Epithelial cell of proximal tubule (primary cell): ENCODE measurements at regions not wholly inside any gene's neighbourhood (a gene's known extent, or its start where the extent isn't known, plus 50 kb on each side); places are given as distances from the start of the nearest gene placed in this dataset.

Experiments
- DNase-seq: peaks from one replicate; pipeline ENCODE4 v3.0.0-alpha.2; 2011; ENCODE audit warnings: low read depth
- H3K4me3 ChIP-seq: 2 replicates; pipeline ENCODE4 v1.5.1; 2011; ENCODE audit warnings: low read depth, mild to moderate bottlenecking, low read length
- CTCF ChIP-seq: conservative IDR thresholded peaks from 2 replicates; pipeline ENCODE4 v1.5.1; 2012; ENCODE audit warnings: low read depth, mild to moderate bottlenecking, low read length

DNA sequence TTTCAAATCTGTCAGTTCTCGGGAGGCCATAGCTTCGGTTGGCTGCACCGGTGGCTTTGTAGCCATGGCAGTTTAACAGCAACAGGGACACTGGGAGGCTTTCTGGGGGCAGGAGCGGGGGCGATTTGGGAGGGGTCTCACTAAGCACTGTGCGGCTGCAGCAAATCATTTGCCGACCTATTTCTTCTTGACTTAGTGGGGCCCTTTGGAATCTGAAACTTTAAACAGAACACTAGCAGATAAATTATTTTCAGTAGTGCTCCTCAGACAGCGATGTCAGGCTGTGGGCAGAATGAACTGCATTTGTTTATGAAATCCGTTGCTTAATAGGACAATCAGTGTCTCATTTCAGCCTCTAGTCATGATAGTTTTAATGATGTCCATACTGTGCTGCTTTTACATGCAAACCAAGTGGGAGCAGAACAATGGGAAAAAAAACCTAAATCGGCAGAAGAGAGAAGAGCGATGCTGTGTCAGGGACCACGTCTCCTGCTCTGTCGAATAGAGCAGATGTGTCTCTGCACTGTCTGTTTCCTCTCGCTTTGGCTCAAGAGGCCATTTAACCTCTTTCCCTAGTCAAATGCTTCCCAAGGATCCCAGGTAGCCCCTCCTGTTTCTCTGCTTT, 211.9 kb downstream of the OLFM4 start:
- no peak for DNase-seq
- TF ChIP-seq CTCF: no peak
- H3K4me3 ChIP-seq: no peak overlapping the region

- no peak for TF ChIP-seq CTCF
- no peak for DNase-seq
- H3K4me3 ChIP-seq: no peak overlapping the region
Observed at GRCh38 chr13:53241891-53242348, 213.3 kb downstream of the OLFM4 start.

- TF ChIP-seq CTCF: no peak
- no peak overlapping the region for H3K4me3 ChIP-seq
- no peak for DNase-seq
Observed at GRCh38 chr13:53249236-53249635, 220.6 kb downstream of the OLFM4 start.

DNA sequence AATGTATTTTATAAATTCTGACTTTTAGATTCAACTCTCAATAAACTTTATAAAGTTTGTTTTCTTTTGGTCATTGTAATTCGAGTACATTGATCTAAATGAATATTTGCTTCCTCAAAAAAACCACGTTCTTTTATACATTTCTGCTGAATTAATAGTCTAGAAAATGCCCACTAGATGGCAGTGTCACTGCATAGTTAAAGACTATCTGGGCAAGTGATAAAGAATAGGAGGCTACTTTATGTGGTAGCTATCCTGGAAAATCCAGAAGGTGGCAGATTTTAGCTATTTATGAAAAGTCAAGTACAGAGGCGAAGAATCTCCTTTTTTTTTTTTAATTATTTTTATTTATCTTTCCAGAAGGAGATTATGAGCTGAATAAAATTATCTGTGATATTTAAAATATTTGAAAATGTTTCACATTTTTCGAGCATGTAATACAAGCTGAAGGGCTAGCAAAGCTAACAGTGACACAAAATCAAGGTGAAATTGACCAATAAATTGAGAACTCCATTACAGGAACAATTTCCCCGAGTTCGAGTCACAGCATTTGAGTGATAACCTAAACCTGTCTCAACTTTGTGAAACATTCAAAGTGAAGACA, 221.8 kb downstream of the OLFM4 start:
- no peak overlapping the region for H3K4me3 ChIP-seq
- TF ChIP-seq CTCF: peak; percentile 86
- DNase-seq: peak; percentile 32

GRCh38 chr13:53250977-53251376, 222.4 kb downstream of the OLFM4 start:
- DNase-seq: no peak
- no peak overlapping the region for H3K4me3 ChIP-seq
- no peak for TF ChIP-seq CTCF

GRCh38 chr13:53254500-53254899, 225.9 kb downstream of the OLFM4 start:
- no peak for DNase-seq
- no peak for TF ChIP-seq CTCF
- H3K4me3 ChIP-seq: no peak overlapping the region

DNA sequence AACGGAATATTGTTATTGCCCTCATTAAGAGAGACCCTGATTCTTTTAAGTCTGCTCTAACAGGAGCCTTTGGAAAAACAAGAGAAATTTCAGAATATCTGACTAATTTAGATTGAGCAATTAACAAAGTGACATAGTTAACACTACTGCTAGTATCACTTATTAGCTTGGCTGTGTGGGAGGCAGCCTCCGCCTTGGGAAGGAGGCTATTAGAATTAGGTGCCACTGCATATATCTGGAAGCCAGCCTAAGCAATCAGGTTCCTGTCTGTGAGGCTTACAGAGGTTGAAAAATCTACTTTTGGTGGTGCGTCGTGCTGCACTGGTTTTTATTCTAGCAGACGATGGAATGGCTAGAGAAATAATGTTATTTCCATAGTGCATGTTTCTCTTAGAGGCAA, 227.2 kb downstream of the OLFM4 start:
- TF ChIP-seq CTCF: no peak
- H3K4me3 ChIP-seq: no peak overlapping the region

More for the DNA sequence above, 227.2 kb downstream of the OLFM4 start:
- DNase-seq: no peak
